NCI-H2171 treated with DMSO at 0.1 percent for 48 hours (cell line): ENCODE measurements at regions not wholly inside any gene's neighbourhood (a gene's known extent, or its start where the extent isn't known, plus 50 kb on each side); places are given as distances from the start of the nearest gene placed in this dataset.
"Not testable (repeated sequence)": the region's sequence is repeated elsewhere in the genome, so short reads cannot be mapped to it uniquely, and the experiment has no call there.

Source experiments
- DNase-seq: peaks from one replicate; lab custom pipeline; 2025; lab: John Stamatoyannopoulos, UW

GRCh38 chr4:152193059-152193458, 342.8 kb downstream of the FBXW7 start:
- no peak for DNase-seq

- no peak for DNase-seq
Observed at GRCh38 chr4:152190907-152191306, 345.0 kb downstream of the FBXW7 start.

GRCh38 chr4:152189451-152190179, 346.3 kb downstream of the FBXW7 start:
- no peak for DNase-seq

GRCh38 chr4:152188801-152189200, 347.1 kb downstream of the FBXW7 start:
- DNase-seq, result no peak

GRCh38 chr4:152187693-152188092, 348.2 kb downstream of the FBXW7 start:
- DNase-seq, result no peak

- DNase-seq, result no peak
Observed at GRCh38 chr4:152185786-152186550, 349.9 kb downstream of the FBXW7 start.

- DNase-seq, result no peak
Observed at GRCh38 chr4:152181150-152181549, 354.7 kb downstream of the FBXW7 start.

GRCh38 chr4:152180369-152180768, 355.5 kb downstream of the FBXW7 start:
- DNase-seq, result no peak

GRCh38 chr4:152177538-152177937, 358.4 kb downstream of the FBXW7 start:
- not testable (repeated sequence) for DNase-seq

GRCh38 chr4:152176627-152177214, 359.2 kb downstream of the FBXW7 start:
- no peak for DNase-seq

GRCh38 chr4:152175586-152175985, 360.3 kb downstream of the FBXW7 start:
- DNase-seq, result no peak

- DNase-seq, result no peak
Observed at GRCh38 chr4:152172146-152172545, 363.7 kb downstream of the FBXW7 start.

- no peak for DNase-seq
Observed at GRCh38 chr4:152171556-152171955, 364.3 kb downstream of the FBXW7 start.

- DNase-seq, result no peak
Observed at GRCh38 chr4:152169683-152170082, 366.2 kb downstream of the FBXW7 start.

GRCh38 chr4:152168987-152169616, 366.8 kb downstream of the FBXW7 start:
- no peak for DNase-seq

- no peak for DNase-seq
Observed at GRCh38 chr4:152166567-152166966, 369.3 kb downstream of the FBXW7 start.

- DNase-seq, result no peak
Observed at GRCh38 chr4:152165846-152166245, 370.0 kb downstream of the FBXW7 start.

- DNase-seq, result no peak
Observed at GRCh38 chr4:152165146-152165545, 370.7 kb downstream of the FBXW7 start.

GRCh38 chr4:152164561-152164960, 371.3 kb downstream of the FBXW7 start:
- DNase-seq, result no peak

GRCh38 chr4:152162331-152162697, 373.6 kb downstream of the FBXW7 start:
- DNase-seq, result no peak

- no peak for DNase-seq
Observed at GRCh38 chr4:152161676-152162330, 374.1 kb downstream of the FBXW7 start.

- no peak for DNase-seq
Observed at GRCh38 chr4:152160225-152160800, 375.6 kb downstream of the FBXW7 start.
